ES-I3 (cell line): ENCODE measurements at regions not wholly inside any gene's neighbourhood (a gene's known extent, or its start where the extent isn't known, plus 50 kb on each side); places are given as distances from the start of the nearest gene placed in this dataset.

Experiments used
- H3K36me3 ChIP-seq: 2 replicates; pipeline ENCODE4 v1.6.1; 2013; ENCODE audit warnings: mild to moderate bottlenecking, low read length, control low read depth, moderate library complexity; ENCODE audit not compliant: insufficient read depth
- H3K4me1 ChIP-seq: 2 replicates; pipeline ENCODE4 v1.6.1; 2013; ENCODE audit warnings: mild to moderate bottlenecking, control low read depth, low read length; ENCODE audit not compliant: insufficient read depth
- H3K9ac ChIP-seq: 2 replicates; pipeline ENCODE4 v1.6.1; 2013; ENCODE audit warnings: low read depth, mild to moderate bottlenecking, low read length, moderate library complexity
- H3K9me3 ChIP-seq: 2 replicates; pipeline ENCODE4 v1.6.1; 2013; ENCODE audit warnings: mild to moderate bottlenecking, low read length, moderate library complexity; ENCODE audit not compliant: control insufficient read depth, insufficient read depth

GRCh38 chr2:8514796-8515758, 166.8 kb upstream of the ID2 start:
- H3K36me3 ChIP-seq, result no peaks in the 10 kb centered on the region

GRCh38 chr2:8515864-8516533, 165.9 kb upstream of the ID2 start:
- Histone ChIP-seq H3K36me3 (no peaks in the 10 kb centered on the region), H3K9ac (no peak overlapping the region), H3K9me3 (no peaks in the 10 kb centered on the region), H3K4me1 (no peaks in the 10 kb centered on the region)

More at GRCh38 chr2:8514796-8515758, 166.8 kb upstream of the ID2 start:
- H3K9me3 ChIP-seq, result no peaks in the 10 kb centered on the region; the same call in 1 of the 2 replicates
- no peak overlapping the region for H3K9ac ChIP-seq
- H3K4me1 ChIP-seq, result no peaks in the 10 kb centered on the region

GRCh38 chr2:8517850-8518498, 163.9 kb upstream of the ID2 start:
- Histone ChIP-seq H3K36me3 (no peaks in the 10 kb centered on the region), H3K4me1 (no peaks in the 10 kb centered on the region), H3K9me3 (no peaks in the 10 kb centered on the region), H3K9ac (no peak overlapping the region)

- no peaks in the 10 kb centered on the region for H3K36me3 ChIP-seq
- H3K9me3 ChIP-seq, result no peaks in the 10 kb centered on the region
- no peak overlapping the region for H3K9ac ChIP-seq
- no peaks in the 10 kb centered on the region for H3K4me1 ChIP-seq
Observed at GRCh38 chr2:8518979-8519668, 162.7 kb upstream of the ID2 start.

GRCh38 chr2:8520791-8521344, 161.0 kb upstream of the ID2 start:
- H3K4me1 ChIP-seq, result peaks cover 3% of the 10 kb centered on the region
- no peaks in the 10 kb centered on the region for H3K9me3 ChIP-seq
- no peaks in the 10 kb centered on the region for H3K36me3 ChIP-seq
- no peak overlapping the region for H3K9ac ChIP-seq

- Histone ChIP-seq H3K4me1 (peaks cover 6% of the 10 kb centered on the region), H3K36me3 (no peaks in the 10 kb centered on the region), H3K9ac (no peak overlapping the region), H3K9me3 (no peaks in the 10 kb centered on the region)
Observed at GRCh38 chr2:8522687-8523086, 159.2 kb upstream of the ID2 start.

GRCh38 chr2:8524388-8524787, 157.5 kb upstream of the ID2 start:
- Histone ChIP-seq H3K9me3 (no peaks in the 10 kb centered on the region), H3K4me1 (peaks cover 6% of the 10 kb centered on the region), H3K9ac (no peak overlapping the region), H3K36me3 (no peaks in the 10 kb centered on the region)

- H3K9me3 ChIP-seq, result no peaks in the 10 kb centered on the region
- H3K9ac ChIP-seq, result no peak overlapping the region
- no peaks in the 10 kb centered on the region for H3K36me3 ChIP-seq
- peaks cover 6% of the 10 kb centered on the region for H3K4me1 ChIP-seq
Observed at GRCh38 chr2:8524823-8525222, 157.0 kb upstream of the ID2 start.

- Histone ChIP-seq H3K9me3 (no peaks in the 10 kb centered on the region), H3K4me1 (peaks cover 6% of the 10 kb centered on the region), H3K36me3 (no peaks in the 10 kb centered on the region), H3K9ac (no peak overlapping the region)
Observed at GRCh38 chr2:8525236-8525581, 156.6 kb upstream of the ID2 start.

GRCh38 chr2:8525582-8526402, 156.1 kb upstream of the ID2 start:
- H3K4me1 ChIP-seq, result peaks cover 6% of the 10 kb centered on the region
- H3K9me3 ChIP-seq, result no peaks in the 10 kb centered on the region
- no peaks in the 10 kb centered on the region for H3K36me3 ChIP-seq
- H3K9ac ChIP-seq, result no peak overlapping the region

GRCh38 chr2:8526403-8526696, 155.5 kb upstream of the ID2 start:
- no peak overlapping the region for H3K9ac ChIP-seq
- H3K36me3 ChIP-seq, result no peaks in the 10 kb centered on the region
- peaks cover 6% of the 10 kb centered on the region for H3K4me1 ChIP-seq
- 0 out of 2 replicates have a peak, but pooled peaks cover 3% of the 10 kb centered on the region for H3K9me3 ChIP-seq

GRCh38 chr2:8527031-8527430, 154.8 kb upstream of the ID2 start:
- Histone ChIP-seq H3K9me3 (peaks cover 9% of the 10 kb centered on the region; the same call in 1 of the 2 replicates), H3K36me3 (no peaks in the 10 kb centered on the region), H3K9ac (no peak overlapping the region), H3K4me1 (peaks cover 6% of the 10 kb centered on the region)

- Histone ChIP-seq H3K9me3 (peaks cover 11% of the 10 kb centered on the region; the same call in 1 of the 2 replicates), H3K9ac (no peak overlapping the region), H3K4me1 (peaks cover 6% of the 10 kb centered on the region), H3K36me3 (no peaks in the 10 kb centered on the region)
Observed at GRCh38 chr2:8527676-8528075, 154.2 kb upstream of the ID2 start.
